OCI-LY1 (cell line): ENCODE measurements at regions not wholly inside any gene's neighbourhood (a gene's known extent, or its start where the extent isn't known, plus 50 kb on each side); places are given as distances from the start of the nearest gene placed in this dataset.

Source experiments
- EZH2 ChIP-seq: fragments of 200-600 bp; sonication (generic), shearing (Covaris generic); IDR thresholded peaks from 2 replicates; pipeline ENCODE4 v1.8.0; 2017; ENCODE audit warnings: borderline replicate concordance, mixed run types, mild to moderate bottlenecking, antibody characterized with exemption, low read length, moderate library complexity, mixed read lengths
- TF ChIP-seq, protein P1 (sequence below): fragments of 200-600 bp; sonication (generic), shearing (Covaris generic); IDR thresholded peaks from 2 replicates; pipeline ENCODE4 v1.5.1; 2017; ENCODE audit warnings: mild to moderate bottlenecking, antibody characterized with exemption, low read length, moderate library complexity, mixed read lengths

DNA sequence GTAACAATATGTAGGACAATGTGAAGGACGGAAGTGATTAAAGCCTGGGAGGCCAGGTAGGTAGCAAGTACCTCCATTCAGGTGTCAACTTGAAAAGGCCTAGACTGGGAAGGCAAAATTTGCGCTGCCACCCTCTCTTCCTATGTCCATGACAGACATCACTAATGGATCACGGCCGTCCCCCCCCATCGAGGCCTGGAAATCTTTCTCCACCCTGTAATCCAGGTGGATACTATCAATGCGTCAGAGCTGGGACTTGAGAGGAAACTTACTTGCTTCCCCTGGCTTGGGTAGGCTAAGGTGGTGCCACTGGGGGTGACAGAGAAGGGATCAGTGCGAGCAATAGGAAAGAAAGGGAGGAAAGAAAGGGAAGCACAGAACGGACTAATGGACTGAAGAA is 156.1 kb downstream of the SALL1 start:
- TF ChIP-seq, protein P1, sequence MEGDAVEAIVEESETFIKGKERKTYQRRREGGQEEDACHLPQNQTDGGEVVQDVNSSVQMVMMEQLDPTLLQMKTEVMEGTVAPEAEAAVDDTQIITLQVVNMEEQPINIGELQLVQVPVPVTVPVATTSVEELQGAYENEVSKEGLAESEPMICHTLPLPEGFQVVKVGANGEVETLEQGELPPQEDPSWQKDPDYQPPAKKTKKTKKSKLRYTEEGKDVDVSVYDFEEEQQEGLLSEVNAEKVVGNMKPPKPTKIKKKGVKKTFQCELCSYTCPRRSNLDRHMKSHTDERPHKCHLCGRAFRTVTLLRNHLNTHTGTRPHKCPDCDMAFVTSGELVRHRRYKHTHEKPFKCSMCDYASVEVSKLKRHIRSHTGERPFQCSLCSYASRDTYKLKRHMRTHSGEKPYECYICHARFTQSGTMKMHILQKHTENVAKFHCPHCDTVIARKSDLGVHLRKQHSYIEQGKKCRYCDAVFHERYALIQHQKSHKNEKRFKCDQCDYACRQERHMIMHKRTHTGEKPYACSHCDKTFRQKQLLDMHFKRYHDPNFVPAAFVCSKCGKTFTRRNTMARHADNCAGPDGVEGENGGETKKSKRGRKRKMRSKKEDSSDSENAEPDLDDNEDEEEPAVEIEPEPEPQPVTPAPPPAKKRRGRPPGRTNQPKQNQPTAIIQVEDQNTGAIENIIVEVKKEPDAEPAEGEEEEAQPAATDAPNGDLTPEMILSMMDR: no peak
- no peak for TF ChIP-seq EZH2
